Lung microvascular endothelial cell (primary cell): ENCODE measurements at regions not wholly inside any gene's neighbourhood (a gene's known extent, or its start where the extent isn't known, plus 50 kb on each side); places are given as distances from the start of the nearest gene placed in this dataset.

Experiments
- DNase-seq, 2 donors: peaks; one replicate each; pipeline versions ENCODE4 v3.0.0 to v3.0.0-alpha.2; 2010; ENCODE audit warnings: low read depth in 2 of 2

- DNase-seq: no peak
These were observed 115.5 kb downstream of the PAPOLA start for GRCh38 chr14:96617635-96618034.

GRCh38 chr14:96622926-96623325 lies 120.7 kb downstream of the PAPOLA start:
- DNase-seq: no peak

GRCh38 chr14:96623676-96624484 lies 121.7 kb downstream of the PAPOLA start:
- no peak for DNase-seq

GRCh38 chr14:96624661-96625425 lies 122.7 kb downstream of the PAPOLA start:
- DNase-seq: no peak

- DNase-seq: no peak
These were observed 123.3 kb downstream of the PAPOLA start for GRCh38 chr14:96625426-96625985.

- DNase-seq: no peak
These were observed 124.1 kb downstream of the PAPOLA start for GRCh38 chr14:96626121-96626768.

GRCh38 chr14:96626916-96627315 lies 124.7 kb downstream of the PAPOLA start:
- DNase-seq: no peak

GRCh38 chr14:96627386-96627785 lies 125.2 kb downstream of the PAPOLA start:
- no peak for DNase-seq

GRCh38 chr14:96627811-96628775 lies 125.9 kb downstream of the PAPOLA start:
- DNase-seq: no peak

- no peak for DNase-seq
These were observed 126.9 kb downstream of the PAPOLA start for GRCh38 chr14:96629082-96629481.

- no peak for DNase-seq
These were observed 127.5 kb downstream of the PAPOLA start for GRCh38 chr14:96629558-96630222.

- DNase-seq: no peak
These were observed 128.1 kb downstream of the PAPOLA start for GRCh38 chr14:96630281-96630680.

- no peak for DNase-seq
These were observed 128.8 kb downstream of the PAPOLA start for GRCh38 chr14:96631030-96631429.

GRCh38 chr14:96631621-96632362 lies 129.6 kb downstream of the PAPOLA start:
- DNase-seq: no peak

GRCh38 chr14:96632363-96632758 lies 130.2 kb downstream of the PAPOLA start:
- DNase-seq: no peak

GRCh38 chr14:96633096-96633495 lies 130.9 kb downstream of the PAPOLA start:
- DNase-seq: no peak

- DNase-seq: no peak
These were observed 132.3 kb downstream of the PAPOLA start for GRCh38 chr14:96634481-96634880.

- DNase-seq: no peak
These were observed 132.7 kb downstream of the PAPOLA start for GRCh38 chr14:96634896-96635295.

- no peak for DNase-seq
These were observed 133.7 kb downstream of the PAPOLA start for GRCh38 chr14:96635850-96636249.

- DNase-seq: no peak
These were observed 135.3 kb downstream of the PAPOLA start for GRCh38 chr14:96637521-96637920.
